ENCODE measurements at regions not wholly inside any gene's neighbourhood (a gene's known extent, or its start where the extent isn't known, plus 50 kb on each side); places are given as distances from the start of the nearest gene placed in this dataset.

DNA sequence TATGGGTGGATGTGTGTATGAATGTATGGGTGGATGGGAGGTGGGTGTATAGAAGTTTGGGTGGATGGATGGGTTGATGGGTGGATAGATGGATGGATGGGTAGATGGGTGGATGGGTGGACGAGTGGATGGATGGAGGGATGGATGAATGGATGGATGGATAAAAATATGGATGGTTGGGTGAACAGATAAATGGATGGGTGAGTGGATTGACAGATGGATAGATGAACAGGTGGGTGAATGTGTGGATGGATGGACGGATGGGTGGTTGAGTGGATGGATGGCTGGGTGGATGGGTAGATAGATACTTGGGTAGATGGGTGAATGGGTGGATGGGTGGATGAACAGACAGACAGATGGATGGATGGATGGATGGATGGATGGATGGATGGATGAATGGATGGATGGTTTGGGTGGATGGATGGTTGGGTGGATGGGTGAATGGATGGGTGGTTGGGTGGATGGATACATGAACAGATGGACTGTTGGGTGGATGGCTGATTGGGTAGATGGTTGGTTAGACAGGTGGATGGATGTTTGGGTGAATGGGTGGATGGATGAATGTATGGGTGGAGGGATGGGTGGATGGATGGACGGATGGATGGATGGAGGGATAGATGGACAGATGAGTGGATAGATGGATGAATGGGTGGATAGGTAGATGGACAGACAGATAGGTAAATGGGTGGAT lies 166.8 kb downstream of the IRX2 start:
- H3K36me3 Mint-ChIP-seq = no peaks in the 10 kb centered on the region
- no peak for DNase-seq (ENCODE audit: low spot score in 2 of 2, unreplicated experiment in 2 of 2)
- no peaks in the 10 kb centered on the region for H3K4me1 Mint-ChIP-seq
- no peak overlapping the region for H3K27ac Mint-ChIP-seq
- H3K27me3 Mint-ChIP-seq (ENCODE audit: low read depth) = peaks cover 30% of the 10 kb centered on the region
- TF ChIP-seq, protein P1, sequence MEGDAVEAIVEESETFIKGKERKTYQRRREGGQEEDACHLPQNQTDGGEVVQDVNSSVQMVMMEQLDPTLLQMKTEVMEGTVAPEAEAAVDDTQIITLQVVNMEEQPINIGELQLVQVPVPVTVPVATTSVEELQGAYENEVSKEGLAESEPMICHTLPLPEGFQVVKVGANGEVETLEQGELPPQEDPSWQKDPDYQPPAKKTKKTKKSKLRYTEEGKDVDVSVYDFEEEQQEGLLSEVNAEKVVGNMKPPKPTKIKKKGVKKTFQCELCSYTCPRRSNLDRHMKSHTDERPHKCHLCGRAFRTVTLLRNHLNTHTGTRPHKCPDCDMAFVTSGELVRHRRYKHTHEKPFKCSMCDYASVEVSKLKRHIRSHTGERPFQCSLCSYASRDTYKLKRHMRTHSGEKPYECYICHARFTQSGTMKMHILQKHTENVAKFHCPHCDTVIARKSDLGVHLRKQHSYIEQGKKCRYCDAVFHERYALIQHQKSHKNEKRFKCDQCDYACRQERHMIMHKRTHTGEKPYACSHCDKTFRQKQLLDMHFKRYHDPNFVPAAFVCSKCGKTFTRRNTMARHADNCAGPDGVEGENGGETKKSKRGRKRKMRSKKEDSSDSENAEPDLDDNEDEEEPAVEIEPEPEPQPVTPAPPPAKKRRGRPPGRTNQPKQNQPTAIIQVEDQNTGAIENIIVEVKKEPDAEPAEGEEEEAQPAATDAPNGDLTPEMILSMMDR (IDR thresholded peaks at IDR 0.05; ENCODE audit: unreplicated experiment) = no peak
- no peaks in the 10 kb centered on the region for H3K9me3 Mint-ChIP-seq
- no peak overlapping the region for H3K4me3 Mint-ChIP-seq

- Mint-ChIP-seq H3K36me3 (no peaks in the 10 kb centered on the region), H3K9me3 (no peaks in the 10 kb centered on the region), H3K4me3 (no peak overlapping the region), H3K27me3 (ENCODE audit: low read depth) (peaks cover 29% of the 10 kb centered on the region), H3K27ac (no peak overlapping the region), H3K4me1 (no peaks in the 10 kb centered on the region)
- TF ChIP-seq, protein P1 (IDR thresholded peaks at IDR 0.05; ENCODE audit: unreplicated experiment) = no peak
- DNase-seq (ENCODE audit: low spot score in 2 of 2, unreplicated experiment in 2 of 2) = no peak
Measured at GRCh38 chr5:2582507-2582906, 169.0 kb downstream of the IRX2 start.

- Mint-ChIP-seq H3K36me3 (no peaks in the 10 kb centered on the region), H3K4me1 (no peaks in the 10 kb centered on the region), H3K27ac (no peak overlapping the region), H3K9me3 (no peaks in the 10 kb centered on the region), H3K27me3 (ENCODE audit: low read depth) (peaks cover 33% of the 10 kb centered on the region), H3K4me3 (no peak overlapping the region)
- DNase-seq (ENCODE audit: low spot score in 2 of 2, unreplicated experiment in 2 of 2) = no peak
- TF ChIP-seq, protein P1 (IDR thresholded peaks at IDR 0.05; ENCODE audit: unreplicated experiment) = no peak
Measured at GRCh38 chr5:2582106-2582505, 169.4 kb downstream of the IRX2 start.

GRCh38 chr5:2581418-2581817 lies 170.1 kb downstream of the IRX2 start:
- Mint-ChIP-seq H3K4me1 (no peaks in the 10 kb centered on the region), H3K36me3 (no peaks in the 10 kb centered on the region), H3K4me3 (no peak overlapping the region), H3K27me3 (ENCODE audit: low read depth) (peaks cover 38% of the 10 kb centered on the region), H3K9me3 (no peaks in the 10 kb centered on the region), H3K27ac (no peak overlapping the region)
- DNase-seq (ENCODE audit: low spot score in 2 of 2, unreplicated experiment in 2 of 2) = no peak
- TF ChIP-seq, protein P1 (IDR thresholded peaks at IDR 0.05; ENCODE audit: unreplicated experiment) = no peak

GRCh38 chr5:2579126-2579525 lies 172.4 kb downstream of the IRX2 start:
- Mint-ChIP-seq H3K4me3 (no peak overlapping the region), H3K9me3 (no peaks in the 10 kb centered on the region), H3K27me3 (ENCODE audit: low read depth) (peaks cover 43% of the 10 kb centered on the region), H3K36me3 (no peaks in the 10 kb centered on the region), H3K4me1 (no peaks in the 10 kb centered on the region), H3K27ac (no peak overlapping the region)
- TF ChIP-seq, protein P1 (IDR thresholded peaks at IDR 0.05; ENCODE audit: unreplicated experiment) = no peak
- DNase-seq (ENCODE audit: low spot score in 2 of 2, unreplicated experiment in 2 of 2) = no peak
